Activated CD4-positive, alpha-beta T cell treated with anti-CD3 and anti-CD28 coated beads for 48 hours (primary cell): ENCODE measurements at regions not wholly inside any gene's neighbourhood (a gene's known extent, or its start where the extent isn't known, plus 50 kb on each side); places are given as distances from the start of the nearest gene placed in this dataset.
"Not testable (repeated sequence)": the region's sequence is repeated elsewhere in the genome, so short reads cannot be mapped to it uniquely, and the experiment has no call there.

Experiments used
- DNase-seq: peaks from one replicate; pipeline ENCODE4 v3.0.0-alpha.2; 2020

- no peak for DNase-seq
Measured at GRCh38 chr6:17012421-17013225, 89.2 kb upstream of the STMND1 start.

GRCh38 chr6:17011985-17012384 is 89.9 kb upstream of the STMND1 start:
- DNase-seq = no peak

- DNase-seq = no peak
Measured at GRCh38 chr6:17007749-17008148, 94.1 kb upstream of the STMND1 start.

- DNase-seq = no peak
Measured at GRCh38 chr6:17006543-17006942, 95.3 kb upstream of the STMND1 start.

GRCh38 chr6:17004269-17004668 is 97.6 kb upstream of the STMND1 start:
- no peak for DNase-seq

GRCh38 chr6:17002123-17002522 is 99.7 kb upstream of the STMND1 start:
- no peak for DNase-seq

- no peak for DNase-seq
Measured at GRCh38 chr6:17001188-17001587, 100.7 kb upstream of the STMND1 start.

- DNase-seq = no peak
Measured at GRCh38 chr6:16999491-17000436, 102.1 kb upstream of the STMND1 start.

GRCh38 chr6:16998461-16998860 is 103.4 kb upstream of the STMND1 start:
- no peak for DNase-seq

- DNase-seq = no peak
Measured at GRCh38 chr6:16995511-16996250, 106.2 kb upstream of the STMND1 start.

- no peak for DNase-seq
Measured at GRCh38 chr6:16993396-16993795, 108.5 kb upstream of the STMND1 start.

GRCh38 chr6:16991981-16992629 is 109.7 kb upstream of the STMND1 start:
- no peak for DNase-seq

GRCh38 chr6:16989976-16990375 is 111.9 kb upstream of the STMND1 start:
- not testable (repeated sequence) for DNase-seq

- DNase-seq = no peak
Measured at GRCh38 chr6:16989382-16989781, 112.5 kb upstream of the STMND1 start.

- DNase-seq = no peak
Measured at GRCh38 chr6:16987996-16988395, 113.9 kb upstream of the STMND1 start.

GRCh38 chr6:16985513-16986284 is 116.2 kb upstream of the STMND1 start:
- DNase-seq = no peak

GRCh38 chr6:16982807-16983206 is 119.0 kb upstream of the STMND1 start:
- DNase-seq = no peak

GRCh38 chr6:16979677-16980370 is 122.0 kb upstream of the STMND1 start:
- no peak for DNase-seq

- no peak for DNase-seq
Measured at GRCh38 chr6:16978686-16979085, 123.2 kb upstream of the STMND1 start.

- DNase-seq = no peak
Measured at GRCh38 chr6:16976385-16977183, 125.3 kb upstream of the STMND1 start.
